ENCODE measurements at regions not wholly inside any gene's neighbourhood (a gene's known extent, or its start where the extent isn't known, plus 50 kb on each side); places are given as distances from the start of the nearest gene placed in this dataset.
A peak's percentile ranks its signal among the peaks of the same experiment; 100 is the strongest.

DNA sequence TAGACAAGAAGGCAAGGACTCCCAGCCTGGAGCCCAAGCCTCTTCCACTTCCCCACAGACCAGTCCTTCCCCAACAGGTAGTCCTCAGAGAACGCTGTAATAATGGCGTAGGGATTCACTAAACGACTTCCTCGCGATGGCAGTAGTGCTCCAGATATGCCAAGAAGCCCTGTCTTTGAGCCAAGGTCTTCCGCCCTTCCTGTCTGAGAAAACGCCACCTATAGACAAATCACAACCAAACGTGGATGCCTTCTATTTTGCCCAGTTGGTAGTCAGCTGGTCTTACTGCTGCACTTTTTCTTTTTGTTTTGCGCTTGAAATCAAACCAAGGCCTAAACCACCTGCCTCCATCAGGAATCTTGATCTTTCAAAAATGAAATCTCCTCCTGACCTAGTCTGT lies 203.3 kb downstream of the OR13H1 start:
- H3K27me3 ChIP-seq (ENCODE audit: control insufficient read depth in 4 of 4, insufficient read depth in 4 of 4, low read length in 3 of 4), result no peaks in the 10 kb centered on the region
- WGBS, result 92% methylated on average over 9 of the region's 9 CpGs
- H3K27ac ChIP-seq (ENCODE audit: low read depth in 1 of 2, low read length in 2 of 2), result peak overlapping the region; percentile 29 to 88
- H3K9ac ChIP-seq (ENCODE audit: low read depth in 1 of 2, low read length in 2 of 2), result no peak overlapping the region
- no peaks in the 10 kb centered on the region for H3K9me3 ChIP-seq (ENCODE audit: control insufficient read depth in 4 of 4, low read length in 3 of 4)
- H3K36me3 ChIP-seq (ENCODE audit: control insufficient read depth in 4 of 4, insufficient read depth in 3 of 4, low read depth in 1 of 4, low read length in 3 of 4), result no peaks in the 10 kb centered on the region
- TF ChIP-seq FOXA1 (IDR thresholded peaks at IDR 0.05), result no peak
- TF ChIP-seq RXRA (IDR thresholded peaks at IDR 0.05), result peak in 1 of 2 donors; percentile 29
- peak in 1 of 2 donors; percentile 86 for TF ChIP-seq RAD21 (IDR thresholded peaks at IDR 0.05)
- TF ChIP-seq, protein P1, sequence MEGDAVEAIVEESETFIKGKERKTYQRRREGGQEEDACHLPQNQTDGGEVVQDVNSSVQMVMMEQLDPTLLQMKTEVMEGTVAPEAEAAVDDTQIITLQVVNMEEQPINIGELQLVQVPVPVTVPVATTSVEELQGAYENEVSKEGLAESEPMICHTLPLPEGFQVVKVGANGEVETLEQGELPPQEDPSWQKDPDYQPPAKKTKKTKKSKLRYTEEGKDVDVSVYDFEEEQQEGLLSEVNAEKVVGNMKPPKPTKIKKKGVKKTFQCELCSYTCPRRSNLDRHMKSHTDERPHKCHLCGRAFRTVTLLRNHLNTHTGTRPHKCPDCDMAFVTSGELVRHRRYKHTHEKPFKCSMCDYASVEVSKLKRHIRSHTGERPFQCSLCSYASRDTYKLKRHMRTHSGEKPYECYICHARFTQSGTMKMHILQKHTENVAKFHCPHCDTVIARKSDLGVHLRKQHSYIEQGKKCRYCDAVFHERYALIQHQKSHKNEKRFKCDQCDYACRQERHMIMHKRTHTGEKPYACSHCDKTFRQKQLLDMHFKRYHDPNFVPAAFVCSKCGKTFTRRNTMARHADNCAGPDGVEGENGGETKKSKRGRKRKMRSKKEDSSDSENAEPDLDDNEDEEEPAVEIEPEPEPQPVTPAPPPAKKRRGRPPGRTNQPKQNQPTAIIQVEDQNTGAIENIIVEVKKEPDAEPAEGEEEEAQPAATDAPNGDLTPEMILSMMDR (IDR thresholded peaks at IDR 0.05; ENCODE audit: low read depth, low read length, missing input control), result peak; percentile 34
- H3K4me1 ChIP-seq (ENCODE audit: control insufficient read depth in 4 of 4, insufficient read depth in 4 of 4, low read length in 3 of 4), result peaks cover 0 to 14% (median 8%) of the 10 kb centered on the region in 4 donors
- peak overlapping the region in 2 of 3 donors; percentile 86 to 88 for H3K4me3 ChIP-seq (ENCODE audit: low read depth in 1 of 3, low read length in 3 of 3)
- DNase-seq (ENCODE audit: low spot score), result no peak

DNA sequence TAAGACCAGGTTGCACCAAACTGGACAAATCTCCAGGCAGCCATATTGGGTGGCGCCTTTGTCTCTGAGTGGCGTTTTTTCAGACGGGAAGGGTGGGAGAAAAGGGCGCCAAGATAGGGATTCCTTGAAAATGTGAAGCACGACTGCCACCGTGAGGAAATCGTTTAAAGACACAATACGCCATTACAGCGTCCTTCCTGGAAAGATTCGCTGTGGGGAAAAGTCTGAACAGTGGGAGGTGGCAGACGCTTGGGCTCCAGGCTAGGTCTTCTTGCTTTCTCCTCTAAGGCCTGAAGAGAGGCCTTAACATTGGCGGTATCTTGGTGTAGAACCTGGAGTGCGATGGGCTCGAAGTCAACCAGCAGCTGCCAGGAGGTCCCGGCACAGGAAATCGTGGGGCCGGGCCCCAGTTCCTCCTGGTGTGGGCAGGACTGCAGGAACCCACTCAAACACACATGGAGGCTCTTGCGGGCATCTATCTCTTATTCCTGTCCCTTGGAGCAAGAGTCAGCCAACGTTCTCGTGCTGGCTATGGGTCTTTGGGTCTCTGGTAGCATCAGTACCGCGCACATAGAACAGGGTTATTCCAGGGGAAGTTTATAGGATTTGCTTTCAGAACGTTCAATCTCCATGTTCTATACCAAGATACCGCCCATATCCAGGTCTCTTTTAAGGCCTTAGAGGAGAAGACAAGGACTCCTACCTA lies 208.8 kb downstream of the OR13H1 start:
- 92% methylated on average over 24 of the region's 24 CpGs for WGBS
- no peaks in the 10 kb centered on the region for H3K9me3 ChIP-seq (ENCODE audit: control insufficient read depth in 4 of 4, low read length in 3 of 4)
- peaks cover 0 to 17% (median 6%) of the 10 kb centered on the region in 4 donors for H3K4me1 ChIP-seq (ENCODE audit: control insufficient read depth in 4 of 4, insufficient read depth in 4 of 4, low read length in 3 of 4)
- peak in 1 of 2 donors; percentile 85 for TF ChIP-seq RAD21 (IDR thresholded peaks at IDR 0.05)
- TF ChIP-seq, protein P1 (IDR thresholded peaks at IDR 0.05; ENCODE audit: low read depth, low read length, missing input control), result peak; percentile 41
- TF ChIP-seq SP1 (IDR thresholded peaks at IDR 0.05), result peak; percentile 45
- no peak for TF ChIP-seq FOXA1 (IDR thresholded peaks at IDR 0.05)
- TF ChIP-seq, protein P2, sequence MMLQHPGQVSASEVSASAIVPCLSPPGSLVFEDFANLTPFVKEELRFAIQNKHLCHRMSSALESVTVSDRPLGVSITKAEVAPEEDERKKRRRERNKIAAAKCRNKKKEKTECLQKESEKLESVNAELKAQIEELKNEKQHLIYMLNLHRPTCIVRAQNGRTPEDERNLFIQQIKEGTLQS (IDR thresholded peaks at IDR 0.05), result peak; percentile 69
- H3K27me3 ChIP-seq (ENCODE audit: control insufficient read depth in 4 of 4, insufficient read depth in 4 of 4, low read length in 3 of 4), result no peaks in the 10 kb centered on the region
- H3K9ac ChIP-seq (ENCODE audit: low read depth in 1 of 2, low read length in 2 of 2), result no peak overlapping the region
- no peak for DNase-seq (ENCODE audit: low spot score)
- no peaks in the 10 kb centered on the region for H3K36me3 ChIP-seq (ENCODE audit: control insufficient read depth in 4 of 4, insufficient read depth in 3 of 4, low read depth in 1 of 4, low read length in 3 of 4)
- peak overlapping the region in 1 of 2 donors; percentile 42 for H3K27ac ChIP-seq (ENCODE audit: low read depth in 1 of 2, low read length in 2 of 2)
- peak overlapping the region in 2 of 3 donors; percentile 70 to 71 for H3K4me3 ChIP-seq (ENCODE audit: low read depth in 1 of 3, low read length in 3 of 3)

DNA sequence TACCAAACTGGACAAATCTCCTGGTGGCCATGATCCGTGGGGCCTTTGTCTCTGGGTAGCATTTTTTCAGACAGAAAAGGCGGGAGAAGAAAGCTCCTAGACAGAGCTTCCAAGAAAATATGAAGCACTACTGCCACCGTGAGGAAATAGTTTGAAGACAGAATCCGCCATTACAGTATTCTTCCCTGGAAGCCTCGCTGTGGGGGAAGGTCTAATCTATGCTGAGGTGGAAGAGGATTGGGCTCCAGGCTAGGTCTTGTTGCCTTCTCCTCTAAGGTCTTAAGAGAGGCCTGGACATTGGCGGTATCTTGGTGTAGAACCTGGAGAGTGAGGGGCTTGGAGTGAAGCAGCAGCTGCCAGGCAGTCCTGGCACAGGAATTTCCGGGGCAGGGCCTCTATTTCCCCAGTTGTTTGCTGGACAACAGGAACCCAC lies 218.9 kb downstream of the OR13H1 start:
- 82% methylated on average over 7 of the region's 7 CpGs for WGBS
- no peaks in the 10 kb centered on the region for H3K27me3 ChIP-seq (ENCODE audit: control insufficient read depth in 4 of 4, insufficient read depth in 4 of 4, low read length in 3 of 4)
- TF ChIP-seq GABPA (IDR thresholded peaks at IDR 0.05 in 1 of 2, conservative IDR thresholded peaks at IDR 0.05 in 1 of 2) (no peak), RAD21 (IDR thresholded peaks at IDR 0.05) (peak in 1 of 2 donors; percentile 82), SP1 (IDR thresholded peaks at IDR 0.05) (peak; percentile 33), FOXA2 (IDR thresholded peaks at IDR 0.05) (no peak)
- TF ChIP-seq, protein P3, sequence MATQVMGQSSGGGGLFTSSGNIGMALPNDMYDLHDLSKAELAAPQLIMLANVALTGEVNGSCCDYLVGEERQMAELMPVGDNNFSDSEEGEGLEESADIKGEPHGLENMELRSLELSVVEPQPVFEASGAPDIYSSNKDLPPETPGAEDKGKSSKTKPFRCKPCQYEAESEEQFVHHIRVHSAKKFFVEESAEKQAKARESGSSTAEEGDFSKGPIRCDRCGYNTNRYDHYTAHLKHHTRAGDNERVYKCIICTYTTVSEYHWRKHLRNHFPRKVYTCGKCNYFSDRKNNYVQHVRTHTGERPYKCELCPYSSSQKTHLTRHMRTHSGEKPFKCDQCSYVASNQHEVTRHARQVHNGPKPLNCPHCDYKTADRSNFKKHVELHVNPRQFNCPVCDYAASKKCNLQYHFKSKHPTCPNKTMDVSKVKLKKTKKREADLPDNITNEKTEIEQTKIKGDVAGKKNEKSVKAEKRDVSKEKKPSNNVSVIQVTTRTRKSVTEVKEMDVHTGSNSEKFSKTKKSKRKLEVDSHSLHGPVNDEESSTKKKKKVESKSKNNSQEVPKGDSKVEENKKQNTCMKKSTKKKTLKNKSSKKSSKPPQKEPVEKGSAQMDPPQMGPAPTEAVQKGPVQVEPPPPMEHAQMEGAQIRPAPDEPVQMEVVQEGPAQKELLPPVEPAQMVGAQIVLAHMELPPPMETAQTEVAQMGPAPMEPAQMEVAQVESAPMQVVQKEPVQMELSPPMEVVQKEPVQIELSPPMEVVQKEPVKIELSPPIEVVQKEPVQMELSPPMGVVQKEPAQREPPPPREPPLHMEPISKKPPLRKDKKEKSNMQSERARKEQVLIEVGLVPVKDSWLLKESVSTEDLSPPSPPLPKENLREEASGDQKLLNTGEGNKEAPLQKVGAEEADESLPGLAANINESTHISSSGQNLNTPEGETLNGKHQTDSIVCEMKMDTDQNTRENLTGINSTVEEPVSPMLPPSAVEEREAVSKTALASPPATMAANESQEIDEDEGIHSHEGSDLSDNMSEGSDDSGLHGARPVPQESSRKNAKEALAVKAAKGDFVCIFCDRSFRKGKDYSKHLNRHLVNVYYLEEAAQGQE (IDR thresholded peaks at IDR 0.05), result no peak
- TF ChIP-seq, protein P1 (IDR thresholded peaks at IDR 0.05; ENCODE audit: low read depth, low read length, missing input control), result peak; percentile 16
- TF ChIP-seq, protein P4, sequence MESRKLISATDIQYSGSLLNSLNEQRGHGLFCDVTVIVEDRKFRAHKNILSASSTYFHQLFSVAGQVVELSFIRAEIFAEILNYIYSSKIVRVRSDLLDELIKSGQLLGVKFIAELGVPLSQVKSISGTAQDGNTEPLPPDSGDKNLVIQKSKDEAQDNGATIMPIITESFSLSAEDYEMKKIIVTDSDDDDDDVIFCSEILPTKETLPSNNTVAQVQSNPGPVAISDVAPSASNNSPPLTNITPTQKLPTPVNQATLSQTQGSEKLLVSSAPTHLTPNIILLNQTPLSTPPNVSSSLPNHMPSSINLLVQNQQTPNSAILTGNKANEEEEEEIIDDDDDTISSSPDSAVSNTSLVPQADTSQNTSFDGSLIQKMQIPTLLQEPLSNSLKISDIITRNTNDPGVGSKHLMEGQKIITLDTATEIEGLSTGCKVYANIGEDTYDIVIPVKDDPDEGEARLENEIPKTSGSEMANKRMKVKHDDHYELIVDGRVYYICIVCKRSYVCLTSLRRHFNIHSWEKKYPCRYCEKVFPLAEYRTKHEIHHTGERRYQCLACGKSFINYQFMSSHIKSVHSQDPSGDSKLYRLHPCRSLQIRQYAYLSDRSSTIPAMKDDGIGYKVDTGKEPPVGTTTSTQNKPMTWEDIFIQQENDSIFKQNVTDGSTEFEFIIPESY (IDR thresholded peaks at IDR 0.05), result no peak
- no peak for DNase-seq (ENCODE audit: low spot score)
- no peaks in the 10 kb centered on the region for H3K9me3 ChIP-seq (ENCODE audit: control insufficient read depth in 4 of 4, low read length in 3 of 4)
- no peaks in the 10 kb centered on the region for H3K36me3 ChIP-seq (ENCODE audit: control insufficient read depth in 4 of 4, insufficient read depth in 3 of 4, low read depth in 1 of 4, low read length in 3 of 4)
- no peak overlapping the region for H3K9ac ChIP-seq (ENCODE audit: low read depth in 1 of 2, low read length in 2 of 2)
- peaks cover 0 to 24% (median 20%) of the 10 kb centered on the region in 4 donors for H3K4me1 ChIP-seq (ENCODE audit: control insufficient read depth in 4 of 4, insufficient read depth in 4 of 4, low read length in 3 of 4)
- no peak overlapping the region for H3K27ac ChIP-seq (ENCODE audit: low read depth in 1 of 2, low read length in 2 of 2)
- H3K4me3 ChIP-seq (ENCODE audit: low read depth in 1 of 3, low read length in 3 of 3), result peak overlapping the region in 2 of 3 donors; percentile 49 to 58

All from liver (tissue), 8 donors.